HEK293 (cell line): ENCODE measurements at regions not wholly inside any gene's neighbourhood (a gene's known extent, or its start where the extent isn't known, plus 50 kb on each side); places are given as distances from the start of the nearest gene placed in this dataset.

Experiments used
- CTCF ChIA-PET: fragments of 350-600 bp; formaldehyde crosslinking; extraction: SDS; loops from one replicate; lab custom pipeline; 2021; ENCODE audit warnings: antibody characterized with exemption; lab: Yijun Ruan, JAX
- POLR2A ChIA-PET: fragments of 300-600 bp; formaldehyde crosslinking; extraction: SDS; loops from one replicate; lab custom pipeline; 2020; ENCODE audit warnings: antibody characterized with exemption, inconsistent platforms; lab: Yijun Ruan, JAX
- H3K27ac ChIP-seq: fragments of 200-500 bp; sonication (Bioruptor generic); 2 replicates; pipeline ENCODE4 v1.5.1; 2014; ENCODE audit warnings: low read depth, low read length, control low read depth, inconsistent platforms; ENCODE audit errors: extremely low read depth
- H3K36me3 ChIP-seq, 2 experiments: fragments of 200-500 bp in 1 of 2; sonication (Bioruptor generic) in 1 of 2; 1 replicate in 1 of 2; 2 replicates in 1 of 2; pipeline ENCODE4 v1.5.1; 2014 to 2017; ENCODE audit warnings: inconsistent platforms in 2 of 2, low read length in 2 of 2; ENCODE audit not compliant: control insufficient read depth in 2 of 2, insufficient read depth in 1 of 2
- H3K4me1 ChIP-seq: fragments of 200-500 bp; sonication (Bioruptor generic); 2 replicates; pipeline ENCODE4 v1.5.1; 2014; ENCODE audit warnings: mild to moderate bottlenecking, low read length, inconsistent platforms; ENCODE audit not compliant: control insufficient read depth, insufficient read depth
- H3K4me3 ChIP-seq: 2 replicates; pipeline ENCODE4 v1.5.1; 2011; ENCODE audit warnings: low read depth, mild to moderate bottlenecking, control low read depth, low read length, moderate library complexity
- H3K9me3 ChIP-seq: fragments of 200-500 bp; sonication (Bioruptor generic); 2 replicates; pipeline ENCODE4 v1.5.1; 2014; ENCODE audit warnings: low read depth, low read length, inconsistent platforms; ENCODE audit not compliant: control insufficient read depth, insufficient read depth
- TRIM28 ChIP-seq: IDR thresholded peaks from 2 replicates; pipeline ENCODE4 v1.6.1; 2011; ENCODE audit warnings: low read length, control low read depth, borderline replicate concordance
- ZBTB10 ChIP-seq: fragments of 450-650 bp; formaldehyde crosslinking; IDR thresholded peaks from 2 replicates; pipeline ENCODE4 v1.5.1; 2016; ENCODE audit warnings: missing biosample characterization, missing genetic modification characterization
- ZBTB44 ChIP-seq: fragments of 450-650 bp; IDR thresholded peaks from 2 replicates; pipeline ENCODE4 v1.5.1; 2018; ENCODE audit warnings: missing biosample characterization, mild to moderate bottlenecking, missing genetic modification characterization
- ZFP37 ChIP-seq: fragments of 450-650 bp; formaldehyde crosslinking; IDR thresholded peaks from 2 replicates; pipeline ENCODE4 v1.5.1; 2016; ENCODE audit warnings: missing biosample characterization, missing genetic modification characterization
- ZNF112 ChIP-seq: fragments of 450-650 bp; formaldehyde crosslinking; IDR thresholded peaks from 2 replicates; pipeline ENCODE4 v1.5.0; 2017; ENCODE audit warnings: missing biosample characterization, missing genetic modification characterization
- ZNF121 ChIP-seq: fragments of 450-650 bp; formaldehyde crosslinking; IDR thresholded peaks from 2 replicates; pipeline ENCODE4 v1.5.1; 2016; ENCODE audit warnings: missing biosample characterization, missing genetic modification characterization
- ZNF157 ChIP-seq: fragments of 450-650 bp; formaldehyde crosslinking; IDR thresholded peaks from 2 replicates; pipeline ENCODE4 v1.5.1; 2016; ENCODE audit warnings: missing biosample characterization, missing genetic modification characterization
- ZNF274 ChIP-seq, 2 experiments: fragments of 200-500 bp in 1 of 2; fragments of 450-650 bp in 1 of 2; sonication (Bioruptor generic) in 1 of 2; formaldehyde crosslinking in 1 of 2; IDR thresholded peaks; 2 replicates each; pipeline versions ENCODE4 v1.5.1 to v1.6.1; 2014 to 2016; ENCODE audit warnings: borderline replicate concordance in 1 of 2, inconsistent platforms in 1 of 2, low read length in 1 of 2, missing biosample characterization in 1 of 2, missing genetic modification characterization in 1 of 2
- ZNF596 ChIP-seq: fragments of 450-650 bp; IDR thresholded peaks from 2 replicates; pipeline ENCODE4 v1.5.0; 2018; ENCODE audit warnings: missing biosample characterization, mild to moderate bottlenecking, missing genetic modification characterization, moderate library complexity
- ZNF677 ChIP-seq: fragments of 450-650 bp; IDR thresholded peaks from 2 replicates; pipeline ENCODE4 v1.5.0; 2018; ENCODE audit warnings: missing biosample characterization, mild to moderate bottlenecking, missing genetic modification characterization, moderate library complexity
- ZNF707 ChIP-seq: fragments of 450-650 bp; formaldehyde crosslinking; IDR thresholded peaks from 2 replicates; pipeline ENCODE4 v1.5.1; 2016; ENCODE audit warnings: missing biosample characterization, missing genetic modification characterization
- ZNF747 ChIP-seq: fragments of 450-650 bp; formaldehyde crosslinking; IDR thresholded peaks from 2 replicates; pipeline ENCODE4 v1.5.1; 2016; ENCODE audit warnings: missing biosample characterization, missing genetic modification characterization
- TF ChIP-seq, protein P1 (sequence below): fragments of 450-650 bp; formaldehyde crosslinking; conservative IDR thresholded peaks from 2 replicates; pipeline ENCODE4 v1.5.1; 2016; ENCODE audit warnings: low read depth, missing biosample characterization, missing genetic modification characterization
- TF ChIP-seq, protein P2 (sequence below): fragments of 450-650 bp; formaldehyde crosslinking; IDR thresholded peaks from 2 replicates; pipeline ENCODE4 v1.5.1; 2016; ENCODE audit warnings: missing biosample characterization, missing genetic modification characterization
- TF ChIP-seq, protein P3 (sequence below): fragments of 450-650 bp; formaldehyde crosslinking; IDR thresholded peaks from 2 replicates; pipeline ENCODE4 v1.5.1; 2016; ENCODE audit warnings: missing biosample characterization, missing genetic modification characterization

DNA sequence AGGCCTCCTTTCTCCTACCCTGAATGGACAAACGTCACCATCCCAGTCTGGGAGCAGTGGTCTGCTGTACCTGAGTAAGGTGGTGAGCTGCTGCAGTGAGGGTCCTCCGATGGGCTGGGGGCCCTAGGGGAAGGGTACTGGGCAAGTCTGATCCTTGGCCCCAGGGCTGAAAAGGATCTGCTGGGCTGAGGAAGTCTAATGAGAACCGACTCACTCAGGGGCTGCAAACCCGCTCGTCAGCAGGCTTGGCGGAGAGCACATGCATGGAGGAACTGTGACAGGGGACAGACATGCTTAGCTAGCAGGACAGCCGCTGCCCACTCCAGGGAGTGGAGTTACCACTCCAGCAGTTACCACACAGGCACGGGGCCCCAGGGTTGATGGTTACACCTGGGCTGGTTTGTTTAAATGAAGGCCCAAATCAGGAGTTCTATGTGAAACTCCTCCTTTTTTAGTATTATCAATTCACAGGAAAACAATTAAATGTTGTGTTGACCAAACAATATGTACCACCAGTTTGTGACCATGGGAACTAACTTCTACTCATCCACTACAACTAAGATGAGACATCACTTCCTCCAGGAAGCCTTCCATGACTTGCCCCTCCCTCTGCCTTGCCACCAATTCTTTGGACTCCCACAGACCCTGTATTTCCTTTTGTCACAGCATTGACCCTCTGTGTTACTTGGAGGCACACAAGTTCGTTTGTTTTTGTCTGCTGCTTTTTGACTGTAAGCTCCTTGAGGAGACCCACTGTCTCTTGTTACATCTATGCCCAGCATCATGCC is 56.1 kb upstream of the CPLX2 start:
- Histone ChIP-seq H3K4me1 (no peaks in the 10 kb centered on the region), H3K9me3 (no peaks in the 10 kb centered on the region), H3K27ac (no peak overlapping the region), H3K36me3 (no peaks in the 10 kb centered on the region), H3K4me3 (no peak overlapping the region)
- TF ChIP-seq ZNF274 (IDR thresholded peaks at IDR 0.05; ENCODE audit: low read length) (no peak), ZNF274 (tag by site-specific recombination; IDR thresholded peaks at IDR 0.05; ENCODE audit: borderline replicate concordance) (no peak), ZNF677 (tag by site-specific recombination) (no peak), ZNF112 (no peak), ZNF596 (tag by site-specific recombination) (no peak), ZBTB10 (tag by site-specific recombination) (no peak), ZNF121 (tag by site-specific recombination) (no peak), ZNF707 (tag by site-specific recombination) (no peak), ZBTB44 (no peak), ZFP37 (tag by site-specific recombination) (no peak), ZNF157 (no peak), ZNF747 (no peak), TRIM28 (no peak)
- TF ChIP-seq, protein P1, sequence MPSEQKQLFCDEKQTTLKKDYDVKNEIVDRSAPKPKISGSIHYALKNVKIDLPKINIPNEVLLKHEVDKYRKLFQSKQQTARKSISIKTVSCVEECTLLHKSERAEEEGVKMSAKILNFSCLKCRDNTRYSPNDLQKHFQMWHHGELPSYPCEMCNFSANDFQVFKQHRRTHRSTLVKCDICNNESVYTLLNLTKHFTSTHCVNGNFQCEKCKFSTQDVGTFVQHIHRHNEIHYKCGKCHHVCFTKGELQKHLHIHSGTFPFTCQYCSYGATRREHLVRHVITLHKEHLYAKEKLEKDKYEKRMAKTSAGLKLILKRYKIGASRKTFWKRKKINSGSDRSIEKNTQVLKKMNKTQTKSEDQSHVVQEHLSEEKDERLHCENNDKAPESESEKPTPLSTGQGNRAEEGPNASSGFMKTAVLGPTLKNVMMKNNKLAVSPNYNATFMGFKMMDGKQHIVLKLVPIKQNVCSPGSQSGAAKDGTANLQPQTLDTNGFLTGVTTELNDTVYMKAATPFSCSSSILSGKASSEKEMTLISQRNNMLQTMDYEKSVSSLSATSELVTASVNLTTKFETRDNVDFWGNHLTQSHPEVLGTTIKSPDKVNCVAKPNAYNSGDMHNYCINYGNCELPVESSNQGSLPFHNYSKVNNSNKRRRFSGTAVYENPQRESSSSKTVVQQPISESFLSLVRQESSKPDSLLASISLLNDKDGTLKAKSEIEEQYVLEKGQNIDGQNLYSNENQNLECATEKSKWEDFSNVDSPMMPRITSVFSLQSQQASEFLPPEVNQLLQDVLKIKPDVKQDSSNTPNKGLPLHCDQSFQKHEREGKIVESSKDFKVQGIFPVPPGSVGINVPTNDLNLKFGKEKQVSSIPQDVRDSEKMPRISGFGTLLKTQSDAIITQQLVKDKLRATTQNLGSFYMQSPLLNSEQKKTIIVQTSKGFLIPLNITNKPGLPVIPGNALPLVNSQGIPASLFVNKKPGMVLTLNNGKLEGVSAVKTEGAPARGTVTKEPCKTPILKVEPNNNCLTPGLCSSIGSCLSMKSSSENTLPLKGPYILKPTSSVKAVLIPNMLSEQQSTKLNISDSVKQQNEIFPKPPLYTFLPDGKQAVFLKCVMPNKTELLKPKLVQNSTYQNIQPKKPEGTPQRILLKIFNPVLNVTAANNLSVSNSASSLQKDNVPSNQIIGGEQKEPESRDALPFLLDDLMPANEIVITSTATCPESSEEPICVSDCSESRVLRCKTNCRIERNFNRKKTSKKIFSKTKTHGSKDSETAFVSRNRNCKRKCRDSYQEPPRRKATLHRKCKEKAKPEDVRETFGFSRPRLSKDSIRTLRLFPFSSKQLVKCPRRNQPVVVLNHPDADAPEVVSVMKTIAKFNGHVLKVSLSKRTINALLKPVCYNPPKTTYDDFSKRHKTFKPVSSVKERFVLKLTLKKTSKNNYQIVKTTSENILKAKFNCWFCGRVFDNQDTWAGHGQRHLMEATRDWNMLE, result no peak
- TF ChIP-seq, protein P2, sequence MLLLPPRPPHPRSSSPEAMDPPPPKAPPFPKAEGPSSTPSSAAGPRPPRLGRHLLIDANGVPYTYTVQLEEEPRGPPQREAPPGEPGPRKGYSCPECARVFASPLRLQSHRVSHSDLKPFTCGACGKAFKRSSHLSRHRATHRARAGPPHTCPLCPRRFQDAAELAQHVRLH (tag by site-specific recombination), result no peak
- TF ChIP-seq, protein P3, sequence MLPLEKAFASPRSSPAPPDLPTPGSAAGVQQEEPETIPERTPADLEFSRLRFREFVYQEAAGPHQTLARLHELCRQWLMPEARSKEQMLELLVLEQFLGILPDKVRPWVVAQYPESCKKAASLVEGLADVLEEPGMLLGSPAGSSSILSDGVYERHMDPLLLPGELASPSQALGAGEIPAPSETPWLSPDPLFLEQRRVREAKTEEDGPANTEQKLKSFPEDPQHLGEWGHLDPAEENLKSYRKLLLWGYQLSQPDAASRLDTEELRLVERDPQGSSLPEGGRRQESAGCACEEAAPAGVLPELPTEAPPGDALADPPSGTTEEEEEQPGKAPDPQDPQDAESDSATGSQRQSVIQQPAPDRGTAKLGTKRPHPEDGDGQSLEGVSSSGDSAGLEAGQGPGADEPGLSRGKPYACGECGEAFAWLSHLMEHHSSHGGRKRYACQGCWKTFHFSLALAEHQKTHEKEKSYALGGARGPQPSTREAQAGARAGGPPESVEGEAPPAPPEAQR (tag by site-specific recombination), result no peak
- CTCF ChIA-PET, result no interaction called here
- POLR2A ChIA-PET, result interaction anchor here (0.5 kb wide), 1 partner anchor 661 kb away, joined by 4 read pairs; no protein-coding TSS in a partner anchor
